ENCODE measurements at regions not wholly inside any gene's neighbourhood (a gene's known extent, or its start where the extent isn't known, plus 50 kb on each side); places are given as distances from the start of the nearest gene placed in this dataset.
A peak's percentile ranks its signal among the peaks of the same experiment; 100 is the strongest.
"Not testable (repeated sequence)": the region's sequence is repeated elsewhere in the genome, so short reads cannot be mapped to it uniquely, and the experiment has no call there.

GRCh38 chr6:168184701-168185100 lies 105.7 kb upstream of the FRMD1 start:
- Mint-ChIP-seq H3K27ac (no peak overlapping the region), H3K4me1 (no peaks in the 10 kb centered on the region), H3K4me3 (no peak overlapping the region), H3K9me3 (no peaks in the 10 kb centered on the region), H3K36me3 (ENCODE audit: low read depth) (no peaks in the 10 kb centered on the region), H3K27me3 (no peaks in the 10 kb centered on the region)
- no peak for ATAC-seq (replicated peaks)

- Mint-ChIP-seq H3K4me3 (no peak overlapping the region), H3K27me3 (peaks cover 9% of the 10 kb centered on the region), H3K4me1 (no peaks in the 10 kb centered on the region), H3K36me3 (ENCODE audit: low read depth) (no peaks in the 10 kb centered on the region), H3K27ac (no peak overlapping the region), H3K9me3 (no peaks in the 10 kb centered on the region)
- no peak for ATAC-seq (replicated peaks)
Measured at GRCh38 chr6:168183613-168183970, 104.6 kb upstream of the FRMD1 start.

GRCh38 chr6:168182908-168183612 lies 104.0 kb upstream of the FRMD1 start:
- H3K36me3 Mint-ChIP-seq (ENCODE audit: low read depth), result no peaks in the 10 kb centered on the region
- peaks cover 9% of the 10 kb centered on the region for H3K27me3 Mint-ChIP-seq
- no peak overlapping the region for H3K27ac Mint-ChIP-seq
- H3K4me3 Mint-ChIP-seq, result no peak overlapping the region
- no peaks in the 10 kb centered on the region for H3K4me1 Mint-ChIP-seq
- H3K9me3 Mint-ChIP-seq, result no peaks in the 10 kb centered on the region
- ATAC-seq (replicated peaks), result no peak

- Mint-ChIP-seq H3K4me3 (no peak overlapping the region), H3K36me3 (ENCODE audit: low read depth) (no peaks in the 10 kb centered on the region), H3K9me3 (no peaks in the 10 kb centered on the region), H3K4me1 (no peaks in the 10 kb centered on the region), H3K27ac (no peak overlapping the region), H3K27me3 (peaks cover 14% of the 10 kb centered on the region)
- no peak for ATAC-seq (replicated peaks)
Measured at GRCh38 chr6:168182366-168182765, 103.4 kb upstream of the FRMD1 start.

- Mint-ChIP-seq H3K27ac (no peak overlapping the region), H3K36me3 (ENCODE audit: low read depth) (no peaks in the 10 kb centered on the region), H3K9me3 (no peaks in the 10 kb centered on the region), H3K4me1 (no peaks in the 10 kb centered on the region), H3K27me3 (peaks cover 16% of the 10 kb centered on the region), H3K4me3 (no peak overlapping the region)
- ATAC-seq (replicated peaks), result no peak
Measured at GRCh38 chr6:168181876-168182275, 102.9 kb upstream of the FRMD1 start.

GRCh38 chr6:168181316-168181715 lies 102.3 kb upstream of the FRMD1 start:
- Mint-ChIP-seq H3K4me3 (no peak overlapping the region), H3K4me1 (no peaks in the 10 kb centered on the region), H3K36me3 (ENCODE audit: low read depth) (no peaks in the 10 kb centered on the region), H3K27me3 (peaks cover 16% of the 10 kb centered on the region), H3K9me3 (no peaks in the 10 kb centered on the region), H3K27ac (no peak overlapping the region)
- no peak for ATAC-seq (replicated peaks)

GRCh38 chr6:168180548-168181011 lies 101.6 kb upstream of the FRMD1 start:
- no peaks in the 10 kb centered on the region for H3K9me3 Mint-ChIP-seq
- no peak for ATAC-seq (replicated peaks)
- H3K27ac Mint-ChIP-seq, result no peak overlapping the region
- no peaks in the 10 kb centered on the region for H3K36me3 Mint-ChIP-seq (ENCODE audit: low read depth)
- no peak overlapping the region for H3K4me3 Mint-ChIP-seq
- H3K4me1 Mint-ChIP-seq, result no peaks in the 10 kb centered on the region
- H3K27me3 Mint-ChIP-seq, result peaks cover 16% of the 10 kb centered on the region

- no peaks in the 10 kb centered on the region for H3K4me1 Mint-ChIP-seq
- H3K4me3 Mint-ChIP-seq, result no peak overlapping the region
- H3K36me3 Mint-ChIP-seq (ENCODE audit: low read depth), result no peaks in the 10 kb centered on the region
- H3K9me3 Mint-ChIP-seq, result no peaks in the 10 kb centered on the region
- no peak overlapping the region for H3K27ac Mint-ChIP-seq
- ATAC-seq (replicated peaks), result no peak
- H3K27me3 Mint-ChIP-seq, result peaks cover 16% of the 10 kb centered on the region
Measured at GRCh38 chr6:168179702-168180382, 100.8 kb upstream of the FRMD1 start.

GRCh38 chr6:168179133-168179532 lies 100.1 kb upstream of the FRMD1 start:
- Mint-ChIP-seq H3K36me3 (ENCODE audit: low read depth) (no peaks in the 10 kb centered on the region), H3K4me3 (no peak overlapping the region), H3K27me3 (peaks cover 22% of the 10 kb centered on the region), H3K9me3 (no peaks in the 10 kb centered on the region), H3K4me1 (no peaks in the 10 kb centered on the region), H3K27ac (no peak overlapping the region)
- no peak for ATAC-seq (replicated peaks)

GRCh38 chr6:168177103-168177891 lies 98.3 kb upstream of the FRMD1 start:
- no peak for ATAC-seq (replicated peaks)
- Mint-ChIP-seq H3K36me3 (ENCODE audit: low read depth) (no peaks in the 10 kb centered on the region), H3K27me3 (peaks cover 24% of the 10 kb centered on the region), H3K27ac (no peak overlapping the region), H3K4me3 (no peak overlapping the region), H3K9me3 (no peaks in the 10 kb centered on the region), H3K4me1 (no peaks in the 10 kb centered on the region)

- Mint-ChIP-seq H3K27ac (no peak overlapping the region), H3K36me3 (ENCODE audit: low read depth) (no peaks in the 10 kb centered on the region), H3K9me3 (no peaks in the 10 kb centered on the region), H3K27me3 (peaks cover 8% of the 10 kb centered on the region), H3K4me3 (no peak overlapping the region), H3K4me1 (no peaks in the 10 kb centered on the region)
- no peak for ATAC-seq (replicated peaks)
Measured at GRCh38 chr6:168171673-168172353, 92.8 kb upstream of the FRMD1 start.

GRCh38 chr6:168170841-168171601 lies 92.0 kb upstream of the FRMD1 start:
- Mint-ChIP-seq H3K9me3 (no peaks in the 10 kb centered on the region), H3K27ac (peak overlapping the region; percentile 2), H3K4me3 (no peak overlapping the region), H3K27me3 (peaks cover 8% of the 10 kb centered on the region), H3K4me1 (no peaks in the 10 kb centered on the region), H3K36me3 (ENCODE audit: low read depth) (no peaks in the 10 kb centered on the region)
- no peak for ATAC-seq (replicated peaks)

- H3K4me3 Mint-ChIP-seq, result no peak overlapping the region
- no peaks in the 10 kb centered on the region for H3K9me3 Mint-ChIP-seq
- peaks cover 7% of the 10 kb centered on the region for H3K27me3 Mint-ChIP-seq
- no peaks in the 10 kb centered on the region for H3K4me1 Mint-ChIP-seq
- no peak overlapping the region for H3K27ac Mint-ChIP-seq
- no peaks in the 10 kb centered on the region for H3K36me3 Mint-ChIP-seq (ENCODE audit: low read depth)
- no peak for ATAC-seq (replicated peaks)
Measured at GRCh38 chr6:168169624-168170023, 90.6 kb upstream of the FRMD1 start.

GRCh38 chr6:168168936-168169335 lies 89.9 kb upstream of the FRMD1 start:
- H3K27ac Mint-ChIP-seq; H3K27me3 Mint-ChIP-seq; H3K4me1 Mint-ChIP-seq; H3K4me3 Mint-ChIP-seq; ATAC-seq (replicated peaks); H3K9me3 Mint-ChIP-seq; H3K36me3 Mint-ChIP-seq (ENCODE audit: low read depth): not testable (repeated sequence)
